Cardiac muscle cell (in vitro differentiated cells and primary cell): ENCODE measurements at regions not wholly inside any gene's neighbourhood (a gene's known extent, or its start where the extent isn't known, plus 50 kb on each side); places are given as distances from the start of the nearest gene placed in this dataset.
"Not testable (repeated sequence)": the region's sequence is repeated elsewhere in the genome, so short reads cannot be mapped to it uniquely, and the experiment has no call there.

Experiments
- DNase-seq, 2 donors: peaks; one replicate each; pipeline versions ENCODE4 v3.0.0 to v3.0.0-alpha.2; 2010 to 2017; ENCODE audit warnings: low read depth in 1 of 2, low spot score in 1 of 2
- H3K27ac ChIP-seq: fragments of 200-600 bp; sonication (generic); 2 replicates; pipeline ENCODE4 v1.5.1; 2016
- H3K27me3 ChIP-seq: fragments of 200-600 bp; sonication (generic); 2 replicates; pipeline ENCODE4 v1.6.0; 2016; ENCODE audit warnings: control low read depth
- H3K36me3 ChIP-seq: fragments of 200-600 bp; sonication (generic); 2 replicates; pipeline ENCODE4 v1.5.1; 2016; ENCODE audit warnings: control low read depth
- H3K4me1 ChIP-seq: fragments of 200-600 bp; sonication (generic); 2 replicates; pipeline ENCODE4 v1.8.1; 2017; ENCODE audit warnings: low read depth, mild to moderate bottlenecking, mixed run types
- H3K4me3 ChIP-seq: fragments of 200-600 bp; sonication (generic); 2 replicates; pipeline ENCODE4 v1.5.1; 2016; ENCODE audit warnings: mild to moderate bottlenecking
- H3K9me3 ChIP-seq: fragments of 200-600 bp; sonication (generic); 2 replicates; pipeline ENCODE4 v1.5.1; 2017; ENCODE audit warnings: low read depth, mild to moderate bottlenecking, control low read depth
- TF ChIP-seq, protein P1 (sequence below): IDR thresholded peaks from 2 replicates; pipeline ENCODE4 v1.5.1; 2012; ENCODE audit warnings: low read depth, mild to moderate bottlenecking, low read length

DNA sequence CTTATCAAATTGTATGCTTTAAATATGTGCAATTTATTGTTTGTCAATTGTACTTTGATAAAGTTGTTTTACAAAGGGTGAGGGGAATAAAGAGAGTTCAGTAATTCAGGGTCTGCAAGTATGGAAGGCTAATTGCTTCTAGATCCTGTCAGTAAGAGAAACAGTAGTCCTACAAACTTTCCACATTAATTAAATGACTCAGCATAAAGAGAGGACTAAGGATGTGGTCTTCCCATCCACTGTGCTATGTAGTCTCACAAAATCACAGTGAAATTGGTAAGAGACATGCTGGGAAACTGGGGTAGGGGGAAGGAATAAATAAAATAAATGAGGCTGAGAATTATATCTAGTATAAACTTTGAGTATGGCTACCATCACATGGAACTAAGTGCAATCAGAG lies 130.2 kb upstream of the PKP2 start:
- no peak overlapping the region for H3K4me3 ChIP-seq
- no peak overlapping the region for H3K27ac ChIP-seq
- H3K36me3 ChIP-seq = no peaks in the 10 kb centered on the region
- no peaks in the 10 kb centered on the region for H3K4me1 ChIP-seq
- TF ChIP-seq, protein P1, sequence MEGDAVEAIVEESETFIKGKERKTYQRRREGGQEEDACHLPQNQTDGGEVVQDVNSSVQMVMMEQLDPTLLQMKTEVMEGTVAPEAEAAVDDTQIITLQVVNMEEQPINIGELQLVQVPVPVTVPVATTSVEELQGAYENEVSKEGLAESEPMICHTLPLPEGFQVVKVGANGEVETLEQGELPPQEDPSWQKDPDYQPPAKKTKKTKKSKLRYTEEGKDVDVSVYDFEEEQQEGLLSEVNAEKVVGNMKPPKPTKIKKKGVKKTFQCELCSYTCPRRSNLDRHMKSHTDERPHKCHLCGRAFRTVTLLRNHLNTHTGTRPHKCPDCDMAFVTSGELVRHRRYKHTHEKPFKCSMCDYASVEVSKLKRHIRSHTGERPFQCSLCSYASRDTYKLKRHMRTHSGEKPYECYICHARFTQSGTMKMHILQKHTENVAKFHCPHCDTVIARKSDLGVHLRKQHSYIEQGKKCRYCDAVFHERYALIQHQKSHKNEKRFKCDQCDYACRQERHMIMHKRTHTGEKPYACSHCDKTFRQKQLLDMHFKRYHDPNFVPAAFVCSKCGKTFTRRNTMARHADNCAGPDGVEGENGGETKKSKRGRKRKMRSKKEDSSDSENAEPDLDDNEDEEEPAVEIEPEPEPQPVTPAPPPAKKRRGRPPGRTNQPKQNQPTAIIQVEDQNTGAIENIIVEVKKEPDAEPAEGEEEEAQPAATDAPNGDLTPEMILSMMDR = no peak
- H3K27me3 ChIP-seq = no peaks in the 10 kb centered on the region
- H3K9me3 ChIP-seq = no peaks in the 10 kb centered on the region
- DNase-seq = no peak

DNA sequence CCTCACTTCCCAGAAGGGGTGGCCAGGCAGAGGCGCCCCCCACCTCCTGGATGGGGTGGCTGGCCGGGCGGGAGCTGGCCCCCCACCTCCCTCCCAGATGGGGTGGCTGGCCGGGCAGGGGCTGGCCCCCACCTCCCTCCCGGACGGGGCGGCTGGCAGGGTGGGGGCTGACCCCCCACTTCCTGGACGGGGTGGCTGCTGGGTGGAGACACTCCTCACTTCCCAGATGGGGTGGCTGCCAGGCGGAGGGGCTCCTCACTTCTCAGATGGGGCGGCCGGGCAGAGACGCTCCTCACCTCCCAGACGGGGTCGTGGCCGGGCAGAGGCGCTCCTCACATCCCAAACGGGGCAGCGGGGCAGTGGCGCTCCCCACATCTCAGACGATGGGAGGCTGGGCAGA lies 126.1 kb upstream of the PKP2 start:
- not testable (repeated sequence) for H3K9me3 ChIP-seq, H3K27me3 ChIP-seq, H3K4me1 ChIP-seq, H3K36me3 ChIP-seq, H3K4me3 ChIP-seq, DNase-seq, H3K27ac ChIP-seq

DNA sequence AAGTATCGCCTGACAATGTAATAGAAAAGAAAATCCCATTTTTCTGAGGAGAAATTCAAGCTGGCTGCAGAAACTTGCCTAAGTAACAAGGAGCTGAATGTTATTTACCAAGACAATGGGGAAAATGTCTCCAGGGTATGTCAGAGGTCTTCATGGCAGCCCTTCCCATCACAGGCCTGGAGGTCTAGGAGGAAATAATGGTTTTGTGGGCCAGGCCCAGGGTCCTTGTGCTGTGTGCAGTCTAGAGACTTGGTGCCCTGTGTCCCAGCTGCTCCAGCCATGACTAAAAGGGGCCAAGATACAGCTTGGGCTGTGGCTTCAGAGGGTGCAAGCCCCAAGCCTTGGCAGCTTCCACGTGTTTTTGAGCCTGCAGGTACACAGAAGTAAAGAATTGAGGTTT lies 120.5 kb upstream of the PKP2 start:
- H3K27ac ChIP-seq, H3K27me3 ChIP-seq, H3K9me3 ChIP-seq, DNase-seq, H3K4me1 ChIP-seq, H3K36me3 ChIP-seq, H3K4me3 ChIP-seq: not testable (repeated sequence)

DNA sequence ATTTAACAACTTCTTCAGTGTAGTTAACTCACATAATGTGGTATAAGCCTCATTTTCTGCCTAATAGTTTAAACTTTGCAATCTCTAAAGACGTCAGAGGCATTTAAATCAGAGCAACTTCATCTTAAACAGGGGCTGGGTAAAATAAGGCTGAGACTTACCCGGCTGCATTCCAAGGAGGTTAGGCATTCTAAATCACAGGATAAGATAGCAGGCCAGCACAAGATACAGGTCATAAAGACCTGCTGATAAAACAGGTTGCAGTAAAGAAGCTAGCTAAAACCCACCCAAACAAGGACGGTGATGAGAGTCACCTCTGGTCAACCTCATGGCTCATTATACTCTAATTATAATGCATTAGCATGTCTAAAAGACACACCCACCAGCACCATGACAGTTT lies 115.6 kb upstream of the PKP2 start:
- H3K4me1 ChIP-seq = no peaks in the 10 kb centered on the region
- TF ChIP-seq, protein P1 = no peak
- H3K27ac ChIP-seq = peak overlapping the region; percentile 15
- H3K9me3 ChIP-seq = no peaks in the 10 kb centered on the region
- DNase-seq = no peak
- H3K27me3 ChIP-seq = no peaks in the 10 kb centered on the region
- H3K4me3 ChIP-seq = no peak overlapping the region
- no peaks in the 10 kb centered on the region for H3K36me3 ChIP-seq

DNA sequence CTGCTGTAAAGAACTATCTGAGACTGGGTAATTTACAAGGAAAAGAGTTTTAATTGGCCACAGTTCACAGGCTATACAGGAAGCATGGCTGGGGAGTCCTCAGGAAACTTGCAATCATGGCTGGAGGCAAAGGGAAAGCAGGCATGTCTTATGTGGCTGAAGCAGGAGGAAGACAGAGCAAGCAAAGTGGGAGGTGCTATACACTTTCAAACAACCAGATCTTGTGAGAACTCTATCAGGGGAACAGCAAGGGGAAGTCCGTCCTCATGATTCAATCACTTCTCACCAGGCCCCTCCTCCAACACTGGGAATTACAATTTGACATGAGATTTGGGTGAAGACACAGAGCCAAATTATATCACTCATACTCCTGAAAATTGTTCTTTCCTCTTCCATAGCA lies 109.5 kb upstream of the PKP2 start:
- no peaks in the 10 kb centered on the region for H3K36me3 ChIP-seq
- H3K4me3 ChIP-seq = no peak overlapping the region
- H3K4me1 ChIP-seq = no peaks in the 10 kb centered on the region
- H3K27me3 ChIP-seq = no peaks in the 10 kb centered on the region
- H3K9me3 ChIP-seq = no peaks in the 10 kb centered on the region
- no peak overlapping the region for H3K27ac ChIP-seq
- DNase-seq = no peak
- TF ChIP-seq, protein P1 = no peak

DNA sequence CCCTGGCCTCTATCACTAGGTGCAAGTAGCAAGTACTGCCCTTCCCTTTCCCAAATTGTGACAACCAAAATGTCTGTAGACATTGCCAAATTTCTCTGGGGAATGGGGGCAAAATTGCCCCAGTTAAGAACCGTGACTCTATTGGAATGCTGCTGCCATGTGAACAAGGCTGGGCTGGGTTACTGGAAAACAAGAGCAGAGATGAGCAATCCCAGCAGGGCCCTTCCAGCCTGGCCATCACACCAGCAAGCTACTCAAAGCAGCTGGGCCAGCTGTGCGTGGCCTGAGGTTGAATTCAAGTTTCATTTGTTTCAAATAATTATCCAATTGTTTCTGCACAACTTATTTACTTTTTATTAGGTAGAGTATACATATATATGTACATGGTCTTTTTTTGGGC lies 103.4 kb upstream of the PKP2 start:
- H3K36me3 ChIP-seq = no peaks in the 10 kb centered on the region
- H3K27me3 ChIP-seq = no peaks in the 10 kb centered on the region
- H3K4me1 ChIP-seq = peaks cover 5% of the 10 kb centered on the region
- TF ChIP-seq, protein P1 = no peak
- DNase-seq = no peak
- H3K9me3 ChIP-seq = no peaks in the 10 kb centered on the region
- no peak overlapping the region for H3K4me3 ChIP-seq
- no peak overlapping the region for H3K27ac ChIP-seq

DNA sequence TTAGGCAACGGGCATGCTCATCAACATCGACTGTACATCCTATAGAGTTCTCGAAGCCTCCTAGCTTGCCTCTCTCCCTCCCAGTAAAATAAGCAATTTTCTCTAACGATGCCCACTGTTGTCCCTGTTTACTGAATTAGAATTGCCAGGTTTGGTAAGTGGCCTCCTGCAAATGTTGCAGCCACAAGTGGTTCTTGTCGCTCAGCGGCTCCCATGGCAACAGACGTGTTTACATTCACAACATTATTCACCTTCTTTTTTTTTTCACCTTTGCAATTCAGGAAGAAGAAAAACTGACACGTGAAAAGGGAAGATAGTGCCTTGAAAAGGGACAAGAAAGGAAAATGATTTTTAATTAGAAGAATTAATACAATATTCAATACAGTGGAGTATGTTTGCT lies 100.9 kb upstream of the PKP2 start:
- TF ChIP-seq, protein P1 = no peak
- H3K9me3 ChIP-seq = no peaks in the 10 kb centered on the region
- no peak overlapping the region for H3K27ac ChIP-seq
- no peaks in the 10 kb centered on the region for H3K36me3 ChIP-seq
- H3K4me1 ChIP-seq = peaks cover 5% of the 10 kb centered on the region
- H3K27me3 ChIP-seq = no peaks in the 10 kb centered on the region
- DNase-seq = no peak
- no peak overlapping the region for H3K4me3 ChIP-seq
